GM06990 (cell line): ENCODE measurements at regions not wholly inside any gene's neighbourhood (a gene's known extent, or its start where the extent isn't known, plus 50 kb on each side); places are given as distances from the start of the nearest gene placed in this dataset.

Experiments
- DNase-seq: peaks from one replicate; pipeline ENCODE4 v3.0.0-alpha.2; 2011; ENCODE audit not compliant: insufficient read length; ENCODE audit errors: extremely low read depth
- H3K27me3 ChIP-seq: replicated peaks from 2 replicates; pipeline ENCODE4 v1.6.0; 2011; ENCODE audit warnings: low read length; ENCODE audit not compliant: control insufficient read depth, insufficient read depth
- H3K36me3 ChIP-seq: 2 replicates; pipeline ENCODE4 v1.5.1; 2011; ENCODE audit warnings: low read length; ENCODE audit not compliant: control insufficient read depth, insufficient read depth
- H3K4me3 ChIP-seq: replicated peaks from 2 replicates; pipeline ENCODE4 v1.5.1; 2011; ENCODE audit warnings: low read depth, mild to moderate bottlenecking, control low read depth, low read length
- CTCF ChIP-seq: IDR thresholded peaks from 2 replicates; pipeline ENCODE4 v1.5.1; 2011; ENCODE audit warnings: low read length, control low read depth, mild to moderate bottlenecking, inconsistent platforms; ENCODE audit not compliant: insufficient read depth, poor library complexity, severe bottlenecking

DNA sequence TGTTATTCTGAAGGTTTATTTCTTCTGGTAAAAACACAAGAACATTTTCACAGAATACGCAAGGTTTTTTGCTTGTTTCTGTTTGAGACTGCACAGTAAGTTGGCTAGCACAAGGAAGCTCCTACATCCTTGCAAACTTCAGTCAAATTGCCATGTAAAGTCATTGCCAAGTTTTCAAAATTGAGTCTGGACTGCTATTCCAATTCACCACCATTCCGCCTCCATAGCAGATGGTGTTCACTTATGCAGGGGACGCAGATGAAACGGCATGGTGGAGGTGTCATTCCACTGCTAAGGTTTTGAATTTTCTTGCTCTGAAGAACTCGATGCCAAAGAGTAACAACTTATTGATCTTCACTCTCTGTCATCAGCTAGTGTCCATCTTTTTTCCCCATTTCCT lies 303.9 kb upstream of the SYT1 start:
- Histone ChIP-seq H3K27me3 (no peaks in the 10 kb centered on the region), H3K36me3 (no peaks in the 10 kb centered on the region), H3K4me3 (no peak overlapping the region)
- no peak for DNase-seq
- no peak for TF ChIP-seq CTCF

- H3K27me3 ChIP-seq, result no peaks in the 10 kb centered on the region
- no peak for DNase-seq
- TF ChIP-seq CTCF, result peak; percentile 43
- no peak overlapping the region for H3K4me3 ChIP-seq
- no peaks in the 10 kb centered on the region for H3K36me3 ChIP-seq
Measured at GRCh38 chr12:78562368-78563205, 302.0 kb upstream of the SYT1 start.

DNA sequence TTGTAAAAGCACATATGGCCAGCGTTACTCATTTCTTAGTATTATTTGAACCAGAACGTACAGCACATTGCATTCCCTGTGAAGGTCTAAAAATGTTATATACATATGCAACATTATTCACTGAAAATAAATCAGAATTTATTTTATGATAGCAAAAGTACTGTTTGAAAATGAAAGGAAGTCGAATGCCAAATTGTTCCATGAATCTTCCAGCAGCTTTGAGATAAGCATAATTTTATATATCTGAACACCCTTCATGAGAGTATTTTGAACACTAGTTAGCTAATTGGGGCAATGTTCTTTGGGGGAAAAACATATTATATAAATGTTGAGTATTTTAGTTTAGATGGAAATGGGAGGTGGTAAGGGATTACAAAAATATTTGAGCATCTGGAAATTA lies 300.7 kb upstream of the SYT1 start:
- Histone ChIP-seq H3K27me3 (no peaks in the 10 kb centered on the region), H3K36me3 (no peaks in the 10 kb centered on the region), H3K4me3 (no peak overlapping the region)
- no peak for DNase-seq
- TF ChIP-seq CTCF, result no peak

DNA sequence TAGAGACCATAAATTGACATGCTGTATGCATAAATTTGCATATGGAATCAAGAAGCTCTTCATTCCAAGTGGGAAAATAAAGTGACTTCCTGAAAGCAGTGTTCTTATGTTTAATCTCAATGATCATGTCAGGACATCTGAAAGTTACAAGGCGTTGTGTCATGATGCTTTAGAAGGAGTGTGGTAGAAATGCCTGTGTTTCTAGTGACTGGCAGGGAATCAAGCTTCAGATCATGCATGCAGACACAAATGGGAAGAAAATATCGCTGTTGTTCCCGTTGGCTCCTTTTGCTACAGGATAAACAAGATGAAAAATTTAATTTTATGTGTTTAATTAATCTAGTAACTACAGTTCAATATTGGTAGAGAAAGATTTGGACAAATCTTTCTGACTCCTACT lies 298.1 kb upstream of the SYT1 start:
- no peaks in the 10 kb centered on the region for H3K36me3 ChIP-seq
- no peak for DNase-seq

GRCh38 chr12:78568321-78569020 lies 296.1 kb upstream of the SYT1 start:
- Histone ChIP-seq H3K27me3 (no peaks in the 10 kb centered on the region), H3K4me3 (no peak overlapping the region), H3K36me3 (no peaks in the 10 kb centered on the region)
- TF ChIP-seq CTCF, result no peak
- no peak for DNase-seq

More for the DNA sequence above, 298.1 kb upstream of the SYT1 start:
- no peak for TF ChIP-seq CTCF
- H3K27me3 ChIP-seq, result no peaks in the 10 kb centered on the region
- no peak overlapping the region for H3K4me3 ChIP-seq
